IMR-90 (cell line): ENCODE measurements at regions not wholly inside any gene's neighbourhood (a gene's known extent, or its start where the extent isn't known, plus 50 kb on each side); places are given as distances from the start of the nearest gene placed in this dataset.
A peak's percentile ranks its signal among the peaks of the same experiment; 100 is the strongest.

Experiments used
- ATAC-seq: fragments of 200-7000 bp; cut with Tn5 transposase; 2 replicates; pipeline ENCODE4 v1.9.1; 2020; ENCODE audit warnings: low read depth, mild to moderate bottlenecking, moderate library complexity
- BruUV-seq: library from RNA; stranded (reverse); fragments of 400-500 nt; replicated peaks from 2 replicates; lab custom pipeline; 2021; lab: Mats Ljungman, UMichigan
- CTCF ChIA-PET: fragments of 300-600 bp; formaldehyde crosslinking; extraction: SDS; loops from one replicate; lab custom pipeline; 2021; ENCODE audit warnings: antibody characterized with exemption; lab: Yijun Ruan, JAX
- POLR2A ChIA-PET: fragments of 300-600 bp; sonication (Branson Sonifier 250); formaldehyde crosslinking; loops from one replicate; lab custom pipeline; 2022; ENCODE audit warnings: antibody characterized with exemption; ENCODE audit not compliant: unreplicated experiment; lab: Charles Lee
- DNase-seq: peaks from one replicate; pipeline ENCODE4 v3.0.0; 2013
- H2AFZ ChIP-seq: replicated peaks from 2 replicates; pipeline ENCODE3; 2013; ENCODE audit warnings: low read length, mild to moderate bottlenecking; ENCODE audit not compliant: poor library complexity
- H2AK5ac ChIP-seq: 2 replicates; pipeline ENCODE4 v1.6.1; 2013; ENCODE audit warnings: low read depth, low read length, inconsistent platforms
- H2AK9ac ChIP-seq: replicated peaks from 2 replicates; pipeline ENCODE3; 2013; ENCODE audit warnings: mild to moderate bottlenecking, low read depth, low read length, moderate library complexity; ENCODE audit not compliant: poor library complexity
- H2BK120ac ChIP-seq: 2 replicates; pipeline ENCODE4 v1.6.1; 2013; ENCODE audit warnings: low read depth, low read length, inconsistent platforms
- H2BK15ac ChIP-seq: 3 replicates; pipeline ENCODE4 v1.6.1; 2013; ENCODE audit warnings: low read depth, low read length, inconsistent platforms
- H2BK20ac ChIP-seq: 2 replicates; pipeline ENCODE4 v1.6.1; 2013; ENCODE audit warnings: low read depth, mild to moderate bottlenecking, inconsistent platforms, low read length, moderate library complexity
- H2BK5ac ChIP-seq: 2 replicates; pipeline ENCODE4 v1.6.1; 2013; ENCODE audit warnings: mild to moderate bottlenecking, low read depth, low read length, inconsistent platforms; ENCODE audit not compliant: poor library complexity, severe bottlenecking
- H3K14ac ChIP-seq: replicated peaks from 2 replicates; pipeline ENCODE4 v1.6.1; 2013; ENCODE audit warnings: low read depth, low read length, inconsistent platforms
- H3K18ac ChIP-seq: 2 replicates; pipeline ENCODE4 v1.6.1; 2013; ENCODE audit warnings: low read depth, low read length, control low read depth
- H3K23ac ChIP-seq: 2 replicates; pipeline ENCODE4 v1.6.1; 2013; ENCODE audit warnings: low read depth, low read length, inconsistent platforms
- H3K27ac ChIP-seq: 2 replicates; pipeline ENCODE4 v1.5.1; 2013; ENCODE audit warnings: mild to moderate bottlenecking, control low read depth, low read length; ENCODE audit not compliant: insufficient read depth
- H3K27me3 ChIP-seq: 2 replicates; pipeline ENCODE4 v1.6.1; 2013; ENCODE audit warnings: low read length; ENCODE audit not compliant: control insufficient read depth, insufficient read depth
- H3K36me3 ChIP-seq: 2 replicates; pipeline ENCODE4 v1.6.1; 2013; ENCODE audit warnings: low read length, mixed read lengths; ENCODE audit not compliant: control insufficient read depth, insufficient read depth
- H3K4ac ChIP-seq: 2 replicates; pipeline ENCODE4 v1.6.1; 2013; ENCODE audit warnings: low read depth, low read length, inconsistent platforms
- H3K4me1 ChIP-seq: 2 replicates; pipeline ENCODE4 v1.6.1; 2013; ENCODE audit warnings: low read length, mixed read lengths; ENCODE audit not compliant: control insufficient read depth, insufficient read depth
- H3K4me2 ChIP-seq: 2 replicates; pipeline ENCODE4 v1.6.1; 2013; ENCODE audit warnings: low read depth, mild to moderate bottlenecking, control low read depth, low read length, moderate library complexity
- H3K4me3 ChIP-seq: 2 replicates; pipeline ENCODE4 v1.5.1; 2013; ENCODE audit warnings: low read depth, mild to moderate bottlenecking, control low read depth, low read length, moderate library complexity; ENCODE audit not compliant: insufficient read depth
- H3K56ac ChIP-seq: 2 replicates; pipeline ENCODE4 v1.6.1; 2013; ENCODE audit warnings: low read length, inconsistent platforms; ENCODE audit not compliant: insufficient read depth; ENCODE audit errors: extremely low read depth
- H3K79me1 ChIP-seq, 2 experiments: 2 replicates each; pipeline ENCODE4 v1.6.1; 2013; ENCODE audit warnings: low read length in 2 of 2, inconsistent platforms in 1 of 2, low read depth in 1 of 2
- H3K9ac ChIP-seq: 2 replicates; pipeline ENCODE4 v1.6.1; 2013; ENCODE audit warnings: low read depth, low read length, control low read depth
- H3K9me1 ChIP-seq: 2 replicates; pipeline ENCODE4 v1.6.1; 2013; ENCODE audit warnings: low read length, inconsistent platforms; ENCODE audit not compliant: insufficient read depth
- H3K9me3 ChIP-seq: 2 replicates; pipeline ENCODE4 v1.6.1; 2013; ENCODE audit warnings: low read length; ENCODE audit not compliant: control insufficient read depth, insufficient read depth
- H4K20me1 ChIP-seq: 2 replicates; pipeline ENCODE4 v1.6.1; 2013; ENCODE audit warnings: low read length, inconsistent platforms; ENCODE audit not compliant: insufficient read depth
- H4K5ac ChIP-seq: 2 replicates; pipeline ENCODE4 v1.6.1; 2013; ENCODE audit warnings: mild to moderate bottlenecking, low read depth, low read length, control low read depth
- H4K8ac ChIP-seq, 2 experiments: 2 replicates each; pipeline ENCODE4 v1.6.1; 2013; ENCODE audit warnings: low read depth in 2 of 2, low read length in 2 of 2, control low read depth in 1 of 2, inconsistent platforms in 1 of 2
- H4K91ac ChIP-seq: 2 replicates; pipeline ENCODE4 v1.6.1; 2013; ENCODE audit warnings: low read depth, low read length, inconsistent platforms; ENCODE audit not compliant: insufficient read depth
- CHD1 ChIP-seq: IDR thresholded peaks from 2 replicates; pipeline ENCODE4 v1.6.1; 2012; ENCODE audit warnings: low read depth, low read length, improper control_type of control experiment
- MAFK ChIP-seq: IDR thresholded peaks from 2 replicates; pipeline ENCODE4 v1.6.1; 2012; ENCODE audit warnings: low read depth, low read length, improper control_type of control experiment
- MXI1 ChIP-seq: IDR thresholded peaks from 2 replicates; pipeline ENCODE4 v1.6.1; 2012; ENCODE audit warnings: low read depth, mild to moderate bottlenecking, low read length, moderate library complexity, borderline replicate concordance
- RAD21 ChIP-seq: IDR thresholded peaks from 2 replicates; pipeline ENCODE4 v1.6.1; 2012; ENCODE audit warnings: low read length, improper control_type of control experiment
- SMC3 ChIP-seq: fragments of 150-350 bp; IDR thresholded peaks from 2 replicates; pipeline ENCODE4 v1.6.1; 2016; ENCODE audit warnings: low read depth, mild to moderate bottlenecking, antibody characterized with exemption, low read length, moderate library complexity
- WGBS, 2 experiments: methylation state at CpG; one replicate each; pipeline versions ENCODE4 v1.1.5 to v1.1.7; 2013; ENCODE audit warnings: missing lambda C conversion rate in 2 of 2; ENCODE audit not compliant: insufficient read length in 1 of 2; ENCODE audit errors: extremely low coverage in 2 of 2; 5-methylcytosine and 5-hydroxymethylcytosine counted together
- dilution Hi-C: fragments of 300-500 bp; cut with HindIII; formaldehyde crosslinking; loops from one replicate; pipeline ENCODE4 v1.14.3; 2018; ENCODE audit warnings: low sequenced_read_pairs; ENCODE audit not compliant: unreplicated experiment
- in situ Hi-C: fragments of 300-500 bp; cut with MboI; formaldehyde crosslinking; loops from 3 replicates; pipeline ENCODE4 v1.14.3; 2019; ENCODE audit warnings: low sequenced_read_pairs, inconsistent platforms, mixed read lengths
- intact Hi-C: fragments of 100-400 bp; cut with micrococcal nuclease; formaldehyde crosslinking; loops from 2 replicates; pipeline ENCODE4 v1.10.0; 2022
- TF ChIP-seq, protein P1 (sequence below): conservative IDR thresholded peaks from 2 replicates; pipeline ENCODE4 v1.5.1; 2012; ENCODE audit warnings: mild to moderate bottlenecking, low read depth, low read length, improper control_type of control experiment
- TF ChIP-seq, protein P2 (sequence below): fragments of 150-350 bp; IDR thresholded peaks from 2 replicates; pipeline ENCODE4 v1.6.1; 2017; ENCODE audit warnings: mild to moderate bottlenecking, antibody characterized with exemption, low read length, low read depth

DNA sequence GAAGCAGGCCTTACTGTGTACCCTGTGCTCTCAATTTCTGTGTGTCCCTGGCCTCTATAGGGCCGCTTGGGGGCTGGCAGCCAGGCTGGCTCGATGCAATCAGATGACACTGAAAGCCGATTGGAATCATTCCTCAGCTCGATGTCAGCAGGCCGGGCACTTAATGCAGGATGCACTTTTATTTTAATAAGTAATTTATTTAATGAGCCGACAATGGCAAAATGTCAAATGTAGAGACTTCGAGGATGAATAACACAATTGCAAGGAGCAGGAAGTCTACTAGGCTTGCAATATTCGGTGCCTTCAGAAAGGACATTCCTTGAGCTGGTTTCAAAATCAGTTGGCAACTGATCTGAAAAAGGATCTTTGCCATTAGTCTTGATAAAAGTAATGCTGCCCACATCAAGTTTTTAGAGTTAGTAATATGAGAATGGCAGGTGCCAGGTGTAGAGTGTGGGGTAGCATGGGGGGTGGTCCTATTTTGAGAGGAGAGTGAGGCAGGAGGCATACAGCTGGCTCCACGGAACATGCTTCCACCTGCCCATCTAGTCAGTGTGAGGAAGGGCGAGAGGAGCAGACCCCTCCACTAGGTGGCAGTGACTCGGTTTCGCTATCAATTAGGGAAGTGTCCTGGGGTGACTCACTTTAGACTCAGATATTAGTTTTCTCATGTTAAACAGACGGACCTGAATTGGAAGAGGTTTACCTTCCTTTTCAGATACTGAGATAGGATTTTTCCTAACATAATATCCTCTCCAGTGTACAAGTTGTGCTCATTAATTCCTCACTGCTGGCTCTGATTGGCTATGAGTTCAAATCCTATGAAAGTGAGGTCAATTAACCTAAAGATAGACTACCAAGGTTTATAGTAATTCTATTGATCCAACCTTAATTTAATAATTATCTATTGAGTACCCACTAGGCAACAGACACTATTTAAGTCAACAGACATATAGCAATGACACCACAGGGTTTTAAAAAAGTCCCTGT, 80.9 kb downstream of the NABP1 start:
- in situ Hi-C loops: no loop called here
- Histone ChIP-seq H3K27me3 (peaks cover 17% of the 10 kb centered on the region), H3K18ac (no peak overlapping the region), H3K27ac (no peak overlapping the region), H3K36me3 (no peaks in the 10 kb centered on the region), H3K56ac (no peak overlapping the region), H3K9ac (no peak overlapping the region), H3K4me3 (no peak overlapping the region), H3K9me3 (no peaks in the 10 kb centered on the region), H2BK15ac (no peak overlapping the region), H4K5ac (no peak overlapping the region), H3K4me1 (no peaks in the 10 kb centered on the region), H2BK5ac (no peak overlapping the region), H2AFZ (peak overlapping the region; percentile 11), H3K14ac (no peak overlapping the region), H4K20me1 (no peaks in the 10 kb centered on the region), H2AK9ac (no peak overlapping the region), H2BK120ac (no peak overlapping the region), H2AK5ac (no peak overlapping the region), H4K8ac (no peak overlapping the region), H3K4me2 (peak overlapping the region; percentile 50; the same call in 1 of the 2 replicates), H2BK20ac (no peak overlapping the region), H3K9me1 (no peaks in the 10 kb centered on the region), H3K4ac (no peak overlapping the region), H3K23ac (no peak overlapping the region), H3K79me1 (no peaks in the 10 kb centered on the region), H4K91ac (no peak overlapping the region)
- peak; percentile 57 for DNase-seq
- TF ChIP-seq MAFK (no peak), CHD1 (no peak), RAD21 (peak; percentile 43), MXI1 (no peak), SMC3 (peak; percentile 35)
- TF ChIP-seq, protein P1, sequence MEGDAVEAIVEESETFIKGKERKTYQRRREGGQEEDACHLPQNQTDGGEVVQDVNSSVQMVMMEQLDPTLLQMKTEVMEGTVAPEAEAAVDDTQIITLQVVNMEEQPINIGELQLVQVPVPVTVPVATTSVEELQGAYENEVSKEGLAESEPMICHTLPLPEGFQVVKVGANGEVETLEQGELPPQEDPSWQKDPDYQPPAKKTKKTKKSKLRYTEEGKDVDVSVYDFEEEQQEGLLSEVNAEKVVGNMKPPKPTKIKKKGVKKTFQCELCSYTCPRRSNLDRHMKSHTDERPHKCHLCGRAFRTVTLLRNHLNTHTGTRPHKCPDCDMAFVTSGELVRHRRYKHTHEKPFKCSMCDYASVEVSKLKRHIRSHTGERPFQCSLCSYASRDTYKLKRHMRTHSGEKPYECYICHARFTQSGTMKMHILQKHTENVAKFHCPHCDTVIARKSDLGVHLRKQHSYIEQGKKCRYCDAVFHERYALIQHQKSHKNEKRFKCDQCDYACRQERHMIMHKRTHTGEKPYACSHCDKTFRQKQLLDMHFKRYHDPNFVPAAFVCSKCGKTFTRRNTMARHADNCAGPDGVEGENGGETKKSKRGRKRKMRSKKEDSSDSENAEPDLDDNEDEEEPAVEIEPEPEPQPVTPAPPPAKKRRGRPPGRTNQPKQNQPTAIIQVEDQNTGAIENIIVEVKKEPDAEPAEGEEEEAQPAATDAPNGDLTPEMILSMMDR: peak; percentile 56
- TF ChIP-seq, protein P2, sequence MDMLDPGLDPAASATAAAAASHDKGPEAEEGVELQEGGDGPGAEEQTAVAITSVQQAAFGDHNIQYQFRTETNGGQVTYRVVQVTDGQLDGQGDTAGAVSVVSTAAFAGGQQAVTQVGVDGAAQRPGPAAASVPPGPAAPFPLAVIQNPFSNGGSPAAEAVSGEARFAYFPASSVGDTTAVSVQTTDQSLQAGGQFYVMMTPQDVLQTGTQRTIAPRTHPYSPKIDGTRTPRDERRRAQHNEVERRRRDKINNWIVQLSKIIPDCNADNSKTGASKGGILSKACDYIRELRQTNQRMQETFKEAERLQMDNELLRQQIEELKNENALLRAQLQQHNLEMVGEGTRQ: no peak
- intact Hi-C loops: loop anchor here (5.0 kb wide), 1 partner anchor 33 kb away; no protein-coding TSS in a partner anchor
- CTCF ChIA-PET: interaction anchor here (1.0 to 1.5 kb wide), 2 partner anchors 10 to 23 kb away, joined by 3 to 6 read pairs; no protein-coding TSS in a partner anchor
- no TSS peak for BruUV-seq
- WGBS, 2 experiments: 81% methylated on average over 4 of the region's 13 CpGs; no CpG with 5 or more reads in 1 of the 2 experiments
- POLR2A ChIA-PET: no interaction called here
- dilution Hi-C loops: no loop called here
- ATAC-seq: peak; percentile 96
